ENCODE measurements at regions not wholly inside any gene's neighbourhood (a gene's known extent, or its start where the extent isn't known, plus 50 kb on each side); places are given as distances from the start of the nearest gene placed in this dataset.

DNA sequence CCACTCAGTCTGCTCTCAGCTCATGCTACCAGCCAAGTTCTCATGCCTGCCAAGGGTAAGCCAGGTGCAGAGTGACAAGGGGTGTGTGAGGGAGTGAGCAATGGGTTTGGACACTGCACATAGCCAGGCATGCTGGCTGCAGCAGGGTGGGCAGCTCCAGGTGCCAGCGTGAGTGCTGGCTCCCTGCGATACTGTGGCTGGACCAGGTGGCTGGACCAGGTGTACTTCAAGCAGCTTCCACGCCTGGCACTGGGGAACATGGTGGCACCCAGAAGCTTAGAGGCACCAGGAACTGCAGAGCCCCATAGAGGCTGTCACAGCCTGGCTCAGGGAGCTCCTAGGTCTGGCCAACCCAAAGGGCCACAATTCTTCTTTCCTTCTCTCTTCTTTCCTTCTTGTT is 234.9 kb upstream of the GIMD1 start:
- TF ChIP-seq, protein P1, sequence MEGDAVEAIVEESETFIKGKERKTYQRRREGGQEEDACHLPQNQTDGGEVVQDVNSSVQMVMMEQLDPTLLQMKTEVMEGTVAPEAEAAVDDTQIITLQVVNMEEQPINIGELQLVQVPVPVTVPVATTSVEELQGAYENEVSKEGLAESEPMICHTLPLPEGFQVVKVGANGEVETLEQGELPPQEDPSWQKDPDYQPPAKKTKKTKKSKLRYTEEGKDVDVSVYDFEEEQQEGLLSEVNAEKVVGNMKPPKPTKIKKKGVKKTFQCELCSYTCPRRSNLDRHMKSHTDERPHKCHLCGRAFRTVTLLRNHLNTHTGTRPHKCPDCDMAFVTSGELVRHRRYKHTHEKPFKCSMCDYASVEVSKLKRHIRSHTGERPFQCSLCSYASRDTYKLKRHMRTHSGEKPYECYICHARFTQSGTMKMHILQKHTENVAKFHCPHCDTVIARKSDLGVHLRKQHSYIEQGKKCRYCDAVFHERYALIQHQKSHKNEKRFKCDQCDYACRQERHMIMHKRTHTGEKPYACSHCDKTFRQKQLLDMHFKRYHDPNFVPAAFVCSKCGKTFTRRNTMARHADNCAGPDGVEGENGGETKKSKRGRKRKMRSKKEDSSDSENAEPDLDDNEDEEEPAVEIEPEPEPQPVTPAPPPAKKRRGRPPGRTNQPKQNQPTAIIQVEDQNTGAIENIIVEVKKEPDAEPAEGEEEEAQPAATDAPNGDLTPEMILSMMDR (conservative IDR thresholded peaks at IDR 0.05; ENCODE audit: low read depth, low read length), result no peak
- TF ChIP-seq EZH2 (IDR thresholded peaks at IDR 0.05; ENCODE audit: borderline replicate concordance, low read depth, low read length, poor library complexity, severe bottlenecking), result no peak
